Retinal pigment epithelial cell (primary cell): ENCODE measurements at regions not wholly inside any gene's neighbourhood (a gene's known extent, or its start where the extent isn't known, plus 50 kb on each side); places are given as distances from the start of the nearest gene placed in this dataset.

Source experiments
- DNase-seq: peaks from one replicate; pipeline ENCODE4 v3.0.0-alpha.2; 2010; ENCODE audit warnings: low read depth
- H3K4me3 ChIP-seq: 2 replicates; pipeline ENCODE4 v1.5.1; 2011; ENCODE audit warnings: mild to moderate bottlenecking, low read length, control low read depth, moderate library complexity
- TF ChIP-seq, protein P1 (sequence below): conservative IDR thresholded peaks from 2 replicates; pipeline ENCODE4 v1.5.1; 2011; ENCODE audit warnings: low read depth, low read length, control low read depth, inconsistent platforms

DNA sequence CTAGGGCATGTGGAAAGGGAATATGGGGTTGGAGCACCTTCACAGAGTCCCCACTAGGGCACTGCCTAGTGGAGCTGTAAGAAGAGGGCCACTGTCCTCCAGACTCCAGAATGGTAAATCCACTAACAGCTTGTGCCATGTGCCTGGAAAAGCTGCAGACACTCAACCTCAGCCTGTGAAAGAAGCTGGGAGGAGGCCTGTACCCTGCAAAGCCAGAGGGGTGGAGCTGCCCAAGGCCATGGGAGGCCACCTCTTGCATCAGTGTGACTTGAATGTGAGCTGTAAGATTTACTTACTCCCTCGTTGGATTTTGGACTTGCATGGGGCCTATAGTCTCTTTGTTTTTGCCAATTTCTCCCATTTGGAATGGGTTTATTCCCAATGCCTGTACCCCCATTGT, 705.2 kb upstream of the ROBO1 start:
- H3K4me3 ChIP-seq, result no peak overlapping the region
- TF ChIP-seq, protein P1, sequence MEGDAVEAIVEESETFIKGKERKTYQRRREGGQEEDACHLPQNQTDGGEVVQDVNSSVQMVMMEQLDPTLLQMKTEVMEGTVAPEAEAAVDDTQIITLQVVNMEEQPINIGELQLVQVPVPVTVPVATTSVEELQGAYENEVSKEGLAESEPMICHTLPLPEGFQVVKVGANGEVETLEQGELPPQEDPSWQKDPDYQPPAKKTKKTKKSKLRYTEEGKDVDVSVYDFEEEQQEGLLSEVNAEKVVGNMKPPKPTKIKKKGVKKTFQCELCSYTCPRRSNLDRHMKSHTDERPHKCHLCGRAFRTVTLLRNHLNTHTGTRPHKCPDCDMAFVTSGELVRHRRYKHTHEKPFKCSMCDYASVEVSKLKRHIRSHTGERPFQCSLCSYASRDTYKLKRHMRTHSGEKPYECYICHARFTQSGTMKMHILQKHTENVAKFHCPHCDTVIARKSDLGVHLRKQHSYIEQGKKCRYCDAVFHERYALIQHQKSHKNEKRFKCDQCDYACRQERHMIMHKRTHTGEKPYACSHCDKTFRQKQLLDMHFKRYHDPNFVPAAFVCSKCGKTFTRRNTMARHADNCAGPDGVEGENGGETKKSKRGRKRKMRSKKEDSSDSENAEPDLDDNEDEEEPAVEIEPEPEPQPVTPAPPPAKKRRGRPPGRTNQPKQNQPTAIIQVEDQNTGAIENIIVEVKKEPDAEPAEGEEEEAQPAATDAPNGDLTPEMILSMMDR, result no peak
- DNase-seq, result no peak

DNA sequence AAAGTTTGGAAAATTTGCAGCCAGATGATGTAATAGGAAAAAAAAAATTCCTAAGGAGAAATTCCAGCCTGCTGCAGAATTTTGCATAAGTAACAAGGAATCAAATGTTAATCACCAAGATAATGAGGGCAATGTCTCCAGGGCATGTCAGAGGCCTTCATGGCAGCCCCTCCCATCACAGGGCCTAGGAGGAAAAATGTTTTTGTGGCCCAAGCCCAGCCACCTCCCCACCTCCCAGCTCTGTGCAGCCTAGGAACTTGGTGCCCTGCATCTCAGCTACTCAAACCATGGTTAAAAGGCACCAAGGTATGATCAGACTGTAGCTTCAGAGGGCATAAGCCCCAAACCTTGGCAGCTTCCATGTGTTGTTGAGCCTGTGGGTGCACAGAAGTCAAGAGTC, 704.7 kb upstream of the ROBO1 start:
- TF ChIP-seq, protein P1, result no peak
- no peak for DNase-seq
- no peak overlapping the region for H3K4me3 ChIP-seq

DNA sequence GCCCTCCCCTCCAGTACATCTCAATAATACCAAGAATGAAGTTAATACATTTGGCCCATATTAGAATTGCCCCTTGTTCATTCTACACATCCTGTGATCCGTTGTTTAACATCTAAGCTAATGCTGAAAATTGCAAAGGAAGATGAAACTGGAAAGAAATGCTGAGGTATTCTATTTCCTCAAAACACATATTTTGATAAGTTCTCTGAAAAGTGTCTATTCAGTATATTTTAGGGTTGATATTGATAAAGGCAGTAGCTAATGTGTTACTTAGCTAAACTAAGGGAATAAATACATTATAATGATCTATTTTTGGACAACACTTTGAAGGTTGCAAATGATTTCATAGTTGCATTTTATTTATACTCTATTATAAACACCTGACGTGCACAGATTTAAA, 702.6 kb upstream of the ROBO1 start:
- no peak overlapping the region for H3K4me3 ChIP-seq
- TF ChIP-seq, protein P1, result no peak
- no peak for DNase-seq

DNA sequence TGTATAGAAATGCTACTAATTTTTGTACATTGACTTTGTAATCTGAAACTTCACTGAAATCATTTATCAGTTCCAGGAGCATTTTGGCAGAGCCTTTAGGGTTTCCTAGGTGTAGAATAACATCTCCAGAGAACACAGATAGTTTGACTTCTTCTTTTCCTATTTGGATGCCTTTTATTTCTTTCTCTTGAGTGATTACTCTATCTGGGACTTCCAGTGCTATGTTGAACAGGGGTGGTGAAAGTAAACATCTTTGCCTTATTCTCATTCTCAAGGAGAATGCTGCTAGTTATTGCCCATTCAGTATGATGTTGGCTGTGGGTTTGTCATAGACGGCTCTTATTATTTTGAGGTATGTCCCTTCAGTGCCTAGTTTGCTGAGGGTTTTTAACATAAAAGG, 697.9 kb upstream of the ROBO1 start:
- H3K4me3 ChIP-seq, result no peak overlapping the region
- TF ChIP-seq, protein P1, result no peak
- DNase-seq, result no peak

DNA sequence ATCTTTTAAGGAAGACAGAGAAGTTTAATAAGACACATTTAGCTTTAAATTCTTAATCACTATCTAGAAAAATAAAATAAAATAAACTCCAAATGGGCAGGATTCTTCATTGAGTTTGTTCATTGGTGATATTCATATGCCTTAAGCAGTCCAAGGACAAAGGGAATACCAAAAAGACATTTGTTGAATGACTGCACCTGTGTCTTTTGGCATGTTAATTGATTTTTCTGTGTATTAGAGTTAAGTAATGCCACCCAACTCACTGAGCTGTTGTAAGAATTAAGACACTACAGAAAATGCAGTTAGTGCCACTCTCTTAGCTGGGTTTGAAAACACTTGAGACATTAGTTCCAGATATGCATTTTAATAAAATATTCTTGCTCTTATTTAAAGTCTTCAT, 683.6 kb upstream of the ROBO1 start:
- TF ChIP-seq, protein P1, result no peak
- DNase-seq, result no peak
- no peak overlapping the region for H3K4me3 ChIP-seq

DNA sequence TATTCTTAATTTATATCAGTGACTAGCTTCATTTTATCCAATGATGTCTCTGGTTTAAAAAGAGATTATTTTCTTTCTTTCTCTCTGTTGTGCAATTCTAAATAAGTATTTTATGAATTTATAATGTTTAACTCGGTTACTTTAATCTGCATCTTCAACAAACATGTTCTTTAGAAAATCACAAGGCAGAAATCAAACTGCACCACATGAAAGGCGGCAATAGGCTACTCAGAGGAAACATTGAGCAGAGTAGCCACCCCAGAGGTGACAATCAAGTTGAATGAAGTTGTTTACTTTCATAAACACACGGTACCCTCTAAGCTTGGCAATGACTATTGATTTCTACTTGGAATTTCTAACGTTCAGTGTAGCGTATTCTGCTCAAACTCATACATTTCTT, 677.8 kb upstream of the ROBO1 start:
- no peak overlapping the region for H3K4me3 ChIP-seq
- no peak for DNase-seq
- TF ChIP-seq, protein P1, result no peak

DNA sequence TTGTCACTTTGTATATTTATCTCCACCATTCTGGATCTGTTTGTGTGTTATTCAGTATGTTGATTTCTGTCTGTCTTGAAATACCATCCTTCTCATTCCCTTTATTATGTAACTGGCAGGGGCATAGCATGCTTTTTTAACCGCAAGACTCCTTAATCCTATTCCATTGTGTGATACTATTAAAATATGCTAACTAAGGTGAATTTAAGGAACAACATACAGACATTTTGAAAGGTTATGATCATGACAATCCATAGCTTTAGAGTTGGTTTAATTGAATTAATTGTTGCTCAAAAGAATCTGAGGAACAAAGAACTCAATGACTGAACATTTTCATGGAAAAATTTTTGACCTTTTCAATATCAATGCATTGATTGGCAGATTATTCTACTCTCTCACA, 677.3 kb upstream of the ROBO1 start:
- H3K4me3 ChIP-seq, result no peak overlapping the region
- TF ChIP-seq, protein P1, result no peak
- DNase-seq, result no peak
